ENCODE measurements at regions not wholly inside any gene's neighbourhood (a gene's known extent, or its start where the extent isn't known, plus 50 kb on each side); places are given as distances from the start of the nearest gene placed in this dataset.
A peak's percentile ranks its signal among the peaks of the same experiment; 100 is the strongest.

GRCh38 chr10:10794791-10795191 lies 222.9 kb upstream of the CELF2 start:
- no peaks in the 10 kb centered on the region for H3K27me3 ChIP-seq
- peaks cover 44% of the 10 kb centered on the region for H3K4me1 ChIP-seq
- peak overlapping the region; percentile 14; the same call in 1 of the 2 replicates for H3K4me3 ChIP-seq
- H3K36me3 ChIP-seq = no peaks in the 10 kb centered on the region
- peak overlapping the region; percentile 18; the same call in 1 of the 2 replicates for H3K27ac ChIP-seq
- peak; percentile 73 to 85 for DNase-seq
- H3K9me3 ChIP-seq (replicated peaks) = no peaks in the 10 kb centered on the region

- Histone ChIP-seq H3K4me1 (peaks cover 44% of the 10 kb centered on the region), H3K27ac (peak overlapping the region; percentile 24; the same call in 1 of the 2 replicates)
- peak; percentile 36 to 61 for DNase-seq
Measured at GRCh38 chr10:10796061-10796773, 221.5 kb upstream of the CELF2 start.

GRCh38 chr10:10796774-10797415 lies 220.8 kb upstream of the CELF2 start:
- no peaks in the 10 kb centered on the region for H3K9me3 ChIP-seq (replicated peaks)
- peaks cover 44% of the 10 kb centered on the region for H3K4me1 ChIP-seq
- H3K27me3 ChIP-seq = no peaks in the 10 kb centered on the region

More at GRCh38 chr10:10796061-10796773, 221.5 kb upstream of the CELF2 start:
- Histone ChIP-seq H3K9me3 (replicated peaks) (no peaks in the 10 kb centered on the region), H3K36me3 (no peaks in the 10 kb centered on the region), H3K4me3 (peak overlapping the region; percentile 42), H3K27me3 (no peaks in the 10 kb centered on the region)

GRCh38 chr10:10797513-10797912 lies 220.2 kb upstream of the CELF2 start:
- Histone ChIP-seq H3K27me3 (no peaks in the 10 kb centered on the region), H3K27ac (no peak overlapping the region), H3K4me1 (peaks cover 39% of the 10 kb centered on the region), H3K9me3 (replicated peaks) (no peaks in the 10 kb centered on the region), H3K36me3 (no peaks in the 10 kb centered on the region), H3K4me3 (no peak overlapping the region)
- no peak for DNase-seq

More at GRCh38 chr10:10796774-10797415, 220.8 kb upstream of the CELF2 start:
- Histone ChIP-seq H3K4me3 (peak overlapping the region; percentile 42), H3K36me3 (no peaks in the 10 kb centered on the region), H3K27ac (peak overlapping the region; percentile 24; the same call in 1 of the 2 replicates)
- DNase-seq = peak in 1 of 2 experiments; percentile 18

- H3K4me3 ChIP-seq = no peak overlapping the region
- H3K27ac ChIP-seq = no peak overlapping the region
- DNase-seq = no peak
- H3K36me3 ChIP-seq = no peaks in the 10 kb centered on the region
- no peaks in the 10 kb centered on the region for H3K9me3 ChIP-seq (replicated peaks)
- peaks cover 35% of the 10 kb centered on the region for H3K4me1 ChIP-seq
- H3K27me3 ChIP-seq = no peaks in the 10 kb centered on the region
Measured at GRCh38 chr10:10798102-10798863, 219.4 kb upstream of the CELF2 start.

- Histone ChIP-seq H3K36me3 (no peaks in the 10 kb centered on the region), H3K27me3 (no peaks in the 10 kb centered on the region), H3K4me1 (peaks cover 31% of the 10 kb centered on the region), H3K27ac (no peak overlapping the region), H3K9me3 (replicated peaks) (no peaks in the 10 kb centered on the region), H3K4me3 (no peak overlapping the region)
- no peak for DNase-seq
Measured at GRCh38 chr10:10798864-10799192, 218.8 kb upstream of the CELF2 start.

- Histone ChIP-seq H3K4me3 (no peak overlapping the region), H3K27me3 (no peaks in the 10 kb centered on the region), H3K9me3 (replicated peaks) (no peaks in the 10 kb centered on the region), H3K36me3 (no peaks in the 10 kb centered on the region), H3K4me1 (peaks cover 17% of the 10 kb centered on the region), H3K27ac (no peak overlapping the region)
- DNase-seq = no peak
Measured at GRCh38 chr10:10800961-10801360, 216.7 kb upstream of the CELF2 start.

GRCh38 chr10:10803278-10803677 lies 214.4 kb upstream of the CELF2 start:
- Histone ChIP-seq H3K9me3 (replicated peaks) (no peaks in the 10 kb centered on the region), H3K27ac (no peak overlapping the region), H3K36me3 (no peaks in the 10 kb centered on the region), H3K4me3 (no peak overlapping the region), H3K27me3 (no peaks in the 10 kb centered on the region), H3K4me1 (peaks cover 3% of the 10 kb centered on the region; the same call in 1 of the 2 replicates)
- no peak for DNase-seq

GRCh38 chr10:10804061-10804460 lies 213.6 kb upstream of the CELF2 start:
- Histone ChIP-seq H3K4me1 (peaks cover 3% of the 10 kb centered on the region; the same call in 1 of the 2 replicates), H3K9me3 (replicated peaks) (no peaks in the 10 kb centered on the region), H3K27ac (no peak overlapping the region), H3K36me3 (no peaks in the 10 kb centered on the region), H3K27me3 (no peaks in the 10 kb centered on the region), H3K4me3 (no peak overlapping the region)
- no peak for DNase-seq

GRCh38 chr10:10804998-10805740 lies 212.5 kb upstream of the CELF2 start:
- no peak for DNase-seq
- Histone ChIP-seq H3K27ac (no peak overlapping the region), H3K9me3 (replicated peaks) (no peaks in the 10 kb centered on the region), H3K36me3 (no peaks in the 10 kb centered on the region), H3K4me3 (no peak overlapping the region), H3K27me3 (no peaks in the 10 kb centered on the region), H3K4me1 (peaks cover 3% of the 10 kb centered on the region; the same call in 1 of the 2 replicates)

- Histone ChIP-seq H3K4me1 (peaks cover 3% of the 10 kb centered on the region; the same call in 1 of the 2 replicates), H3K4me3 (no peak overlapping the region), H3K9me3 (replicated peaks) (no peaks in the 10 kb centered on the region), H3K36me3 (no peaks in the 10 kb centered on the region), H3K27me3 (no peaks in the 10 kb centered on the region), H3K27ac (no peak overlapping the region)
- no peak for DNase-seq
Measured at GRCh38 chr10:10807106-10807505, 210.6 kb upstream of the CELF2 start.

GRCh38 chr10:10811562-10811961 lies 206.1 kb upstream of the CELF2 start:
- Histone ChIP-seq H3K4me3 (no peak overlapping the region), H3K27me3 (no peaks in the 10 kb centered on the region), H3K4me1 (no peaks in the 10 kb centered on the region), H3K27ac (no peak overlapping the region), H3K36me3 (no peaks in the 10 kb centered on the region), H3K9me3 (replicated peaks) (no peaks in the 10 kb centered on the region)
- no peak for DNase-seq

- Histone ChIP-seq H3K27ac (no peak overlapping the region), H3K36me3 (no peaks in the 10 kb centered on the region), H3K27me3 (no peaks in the 10 kb centered on the region), H3K4me3 (no peak overlapping the region), H3K4me1 (no peaks in the 10 kb centered on the region), H3K9me3 (replicated peaks) (no peaks in the 10 kb centered on the region)
- no peak for DNase-seq
Measured at GRCh38 chr10:10813656-10814055, 204.0 kb upstream of the CELF2 start.

GRCh38 chr10:10814069-10814468 lies 203.6 kb upstream of the CELF2 start:
- no peak overlapping the region for H3K27ac ChIP-seq

More at GRCh38 chr10:10814069-10814468, 203.6 kb upstream of the CELF2 start:
- no peak overlapping the region for H3K4me3 ChIP-seq
- no peaks in the 10 kb centered on the region for H3K36me3 ChIP-seq
- H3K27me3 ChIP-seq = no peaks in the 10 kb centered on the region
- no peaks in the 10 kb centered on the region for H3K9me3 ChIP-seq (replicated peaks)
- DNase-seq = no peak
- no peaks in the 10 kb centered on the region for H3K4me1 ChIP-seq

All from SJCRH30 (cell line).